Smooth muscle cell (in vitro differentiated cells): ENCODE measurements at regions not wholly inside any gene's neighbourhood (a gene's known extent, or its start where the extent isn't known, plus 50 kb on each side); places are given as distances from the start of the nearest gene placed in this dataset.
A peak's percentile ranks its signal among the peaks of the same experiment; 100 is the strongest.
"Not testable (repeated sequence)": the region's sequence is repeated elsewhere in the genome, so short reads cannot be mapped to it uniquely, and the experiment has no call there.

ENCODE experiments used
- DNase-seq: peaks from one replicate; lab custom pipeline; 2025; ENCODE audit not compliant: unreplicated experiment; lab: John Stamatoyannopoulos, UW
- H2AFZ ChIP-seq: fragments of 200-600 bp; sonication (generic); 2 replicates; pipeline ENCODE4 v1.6.0; 2016; ENCODE audit warnings: antibody characterized with exemption, low read depth, mild to moderate bottlenecking
- H3F3A ChIP-seq: fragments of 200-600 bp; sonication (generic); 2 replicates; pipeline ENCODE4 v1.6.0; 2017; ENCODE audit warnings: antibody characterized with exemption, low read depth
- H3K27ac ChIP-seq: fragments of 200-600 bp; sonication (generic); 2 replicates; pipeline ENCODE4 v1.5.1; 2016; ENCODE audit warnings: low read depth, mild to moderate bottlenecking
- H3K27me3 ChIP-seq: fragments of 200-600 bp; sonication (generic); 2 replicates; pipeline ENCODE4 v1.6.1; 2016; ENCODE audit warnings: low read depth, mild to moderate bottlenecking
- H3K36me3 ChIP-seq: fragments of 200-600 bp; sonication (generic); 2 replicates; pipeline ENCODE4 v1.5.1; 2016; ENCODE audit warnings: low read depth
- H3K4me1 ChIP-seq: fragments of 200-600 bp; sonication (generic); 2 replicates; pipeline ENCODE4 v1.5.1; 2016; ENCODE audit warnings: low read depth
- H3K4me2 ChIP-seq: fragments of 200-600 bp; sonication (generic); 2 replicates; pipeline ENCODE4 v1.6.0; 2016; ENCODE audit warnings: mild to moderate bottlenecking
- H3K4me3 ChIP-seq: fragments of 200-600 bp; sonication (generic); 2 replicates; pipeline ENCODE4 v1.5.1; 2016; ENCODE audit warnings: mild to moderate bottlenecking
- H3K79me2 ChIP-seq: fragments of 200-600 bp; sonication (generic); 2 replicates; pipeline ENCODE4 v1.6.0; 2016; ENCODE audit warnings: low read depth, mild to moderate bottlenecking
- H3K9ac ChIP-seq: fragments of 200-600 bp; sonication (generic); 2 replicates; pipeline ENCODE4 v1.6.0; 2016; ENCODE audit warnings: low read depth
- H3K9me3 ChIP-seq: fragments of 200-600 bp; sonication (generic); replicated peaks from 2 replicates; pipeline ENCODE4 v1.5.1; 2016; ENCODE audit warnings: low read depth
- H4K20me1 ChIP-seq: fragments of 200-600 bp; sonication (generic); 2 replicates; pipeline ENCODE4 v1.6.0; 2016; ENCODE audit warnings: low read depth
- CTCF ChIP-seq: fragments of 200-600 bp; sonication (generic); IDR thresholded peaks from 2 replicates; pipeline ENCODE4 v1.5.1; 2017; ENCODE audit warnings: borderline replicate concordance, mild to moderate bottlenecking, antibody characterized with exemption; ENCODE audit not compliant: insufficient read depth, poor library complexity, severe bottlenecking
- WGBS: methylation state at CpG from one replicate; pipeline ENCODE4 v1.1.7; 2016; ENCODE audit warnings: low lambda C conversion rate; 5-methylcytosine and 5-hydroxymethylcytosine counted together

- Histone ChIP-seq H3F3A (no peaks in the 10 kb centered on the region), H3K4me1 (peaks cover 3% of the 10 kb centered on the region), H3K36me3 (no peaks in the 10 kb centered on the region), H3K9ac (peak overlapping the region; percentile 37), H3K27ac (peak overlapping the region; percentile 84), H3K4me3 (no peak overlapping the region), H3K27me3 (no peaks in the 10 kb centered on the region), H3K79me2 (no peaks in the 10 kb centered on the region), H2AFZ (no peak overlapping the region), H3K4me2 (no peak overlapping the region), H3K9me3 (no peaks in the 10 kb centered on the region), H4K20me1 (no peaks in the 10 kb centered on the region)
- DNase-seq, result no peak
- WGBS, result 81% methylated on average over 3 of the region's 3 CpGs
- TF ChIP-seq CTCF, result no peak
Measured at GRCh38 chr10:22824520-22824919, 103.3 kb upstream of the ARMC3 start.

GRCh38 chr10:22823109-22823508, 104.7 kb upstream of the ARMC3 start:
- Histone ChIP-seq H3K9ac (no peak overlapping the region), H3K79me2 (no peaks in the 10 kb centered on the region), H3K4me2 (peak overlapping the region; percentile 56), H3K4me1 (peaks cover 3% of the 10 kb centered on the region), H2AFZ (no peak overlapping the region), H3K4me3 (no peak overlapping the region), H3K27ac (peak overlapping the region; percentile 75), H4K20me1 (no peaks in the 10 kb centered on the region), H3K36me3 (no peaks in the 10 kb centered on the region), H3F3A (no peaks in the 10 kb centered on the region), H3K27me3 (no peaks in the 10 kb centered on the region), H3K9me3 (no peaks in the 10 kb centered on the region)
- TF ChIP-seq CTCF, result no peak
- no peak for DNase-seq

GRCh38 chr10:22821921-22822320, 105.9 kb upstream of the ARMC3 start:
- not testable (repeated sequence) for H2AFZ ChIP-seq, H3K27me3 ChIP-seq, H3K9ac ChIP-seq, DNase-seq, H3K4me1 ChIP-seq, H3F3A ChIP-seq, H3K79me2 ChIP-seq, H3K4me3 ChIP-seq, H3K9me3 ChIP-seq, H3K36me3 ChIP-seq, H4K20me1 ChIP-seq
- WGBS, result 91% methylated on average over 5 of the region's 5 CpGs
- H3K27ac ChIP-seq, result peak overlapping the region; percentile 56
- peak overlapping the region; percentile 45 for H3K4me2 ChIP-seq

GRCh38 chr10:22821501-22821900, 106.4 kb upstream of the ARMC3 start:
- Histone ChIP-seq H3K79me2 (no peaks in the 10 kb centered on the region), H3K27ac (peak overlapping the region; percentile 56), H3K4me1 (peaks cover 3% of the 10 kb centered on the region), H3K4me3 (no peak overlapping the region), H3K36me3 (no peaks in the 10 kb centered on the region), H4K20me1 (no peaks in the 10 kb centered on the region), H3K9ac (no peak overlapping the region), H3K9me3 (no peaks in the 10 kb centered on the region), H3K4me2 (peak overlapping the region; percentile 45), H2AFZ (no peak overlapping the region), H3K27me3 (no peaks in the 10 kb centered on the region), H3F3A (no peaks in the 10 kb centered on the region)
- no peak for DNase-seq
- 19% methylated on average over 1 of the region's 1 CpG for WGBS
- TF ChIP-seq CTCF, result no peak
